Neural progenitor cell (in vitro differentiated cells): ENCODE measurements at regions not wholly inside any gene's neighbourhood (a gene's known extent, or its start where the extent isn't known, plus 50 kb on each side); places are given as distances from the start of the nearest gene placed in this dataset.

Experiments used
- CTCF ChIP-seq: fragments of 200-600 bp; sonication (generic); IDR thresholded peaks from 2 replicates; pipeline ENCODE4 v1.5.1; 2017; ENCODE audit warnings: antibody characterized with exemption, mild to moderate bottlenecking
- EZH2 ChIP-seq: fragments of 200-600 bp; sonication (generic); IDR thresholded peaks from 2 replicates; pipeline ENCODE4 v1.6.1; 2017; ENCODE audit warnings: antibody characterized with exemption, mild to moderate bottlenecking, moderate library complexity
- EZH2phosphoT487 ChIP-seq: fragments of 200-600 bp; sonication (generic); IDR thresholded peaks from 2 replicates; pipeline ENCODE4 v1.6.1; 2017; ENCODE audit warnings: antibody characterized with exemption

GRCh38 chr2:160584972-160585494 lies 91.4 kb upstream of the RBMS1 start:
- no peak for TF ChIP-seq CTCF
- TF ChIP-seq EZH2phosphoT487, result no peak
- no peak for TF ChIP-seq EZH2
